CD14-positive monocyte (primary cell): ENCODE measurements at regions not wholly inside any gene's neighbourhood (a gene's known extent, or its start where the extent isn't known, plus 50 kb on each side); places are given as distances from the start of the nearest gene placed in this dataset.
A peak's percentile ranks its signal among the peaks of the same experiment; 100 is the strongest.

Experiments used
- DNase-seq, 3 donors: peaks; one replicate each; pipeline ENCODE4 v3.0.0-alpha.2; 2011 to 2022
- H2AFZ ChIP-seq: 2 replicates; pipeline ENCODE4 v1.6.0; 2012; ENCODE audit warnings: mild to moderate bottlenecking, low read depth, low read length, inconsistent platforms; ENCODE audit not compliant: insufficient read depth, poor library complexity, severe bottlenecking
- H3K27ac ChIP-seq, 2 donors: 1 replicate in 1 of 2; 2 replicates in 1 of 2; pipeline ENCODE4 v1.5.1; 2012 to 2013; ENCODE audit warnings: low read length in 2 of 2, control low read depth in 1 of 2, inconsistent platforms in 1 of 2, low read depth in 1 of 2, mild to moderate bottlenecking in 1 of 2
- H3K27me3 ChIP-seq, 2 donors: one replicate each; pipeline versions ENCODE4 v1.6.0 to v1.6.1; 2011 to 2013; ENCODE audit warnings: low read length in 2 of 2; ENCODE audit not compliant: control insufficient read depth in 2 of 2, insufficient read depth in 2 of 2
- H3K36me3 ChIP-seq, 2 donors: replicated peaks in 1 of 2; 1 replicate in 1 of 2; 2 replicates in 1 of 2; pipeline versions ENCODE4 v1.5.1 to v1.6.1; 2012 to 2013; ENCODE audit warnings: low read length in 2 of 2, control low read depth in 1 of 2, inconsistent platforms in 1 of 2, mild to moderate bottlenecking in 1 of 2; ENCODE audit not compliant: insufficient read depth in 2 of 2, control insufficient read depth in 1 of 2
- H3K4me1 ChIP-seq, 2 donors: 1 replicate in 1 of 2; 2 replicates in 1 of 2; pipeline versions ENCODE4 v1.5.1 to v1.6.1; 2012 to 2013; ENCODE audit warnings: low read length in 2 of 2, control low read depth in 1 of 2, inconsistent platforms in 1 of 2, mild to moderate bottlenecking in 1 of 2, moderate library complexity in 1 of 2; ENCODE audit not compliant: insufficient read depth in 2 of 2, control insufficient read depth in 1 of 2
- H3K4me2 ChIP-seq: replicated peaks from 2 replicates; pipeline ENCODE3; 2012; ENCODE audit warnings: low read length, moderate library complexity, mild to moderate bottlenecking; ENCODE audit not compliant: poor library complexity, severe bottlenecking; ENCODE audit errors: extremely low read depth
- H3K4me3 ChIP-seq, 3 experiments: fragments of 200-600 bp in 1 of 3; sonication (generic) in 1 of 3; replicated peaks in 1 of 3; 1 replicate in 2 of 3; 2 replicates in 1 of 3; pipeline ENCODE4 v1.5.1; 2011 to 2013; ENCODE audit warnings: low read length in 3 of 3, mild to moderate bottlenecking in 3 of 3, control low read depth in 2 of 3, low read depth in 2 of 3, inconsistent platforms in 1 of 3, moderate library complexity in 1 of 3
- H3K79me2 ChIP-seq: 2 replicates; pipeline ENCODE4 v1.6.0; 2012; ENCODE audit warnings: mild to moderate bottlenecking, control low read depth, inconsistent platforms, low read length, moderate library complexity; ENCODE audit not compliant: insufficient read depth
- H3K9ac ChIP-seq: 2 replicates; pipeline ENCODE4 v1.6.0; 2017; ENCODE audit warnings: low read length, mild to moderate bottlenecking; ENCODE audit not compliant: insufficient read depth, poor library complexity, severe bottlenecking
- H3K9me3 ChIP-seq, 2 donors: replicated peaks in 1 of 2; 1 replicate in 1 of 2; 2 replicates in 1 of 2; pipeline versions ENCODE4 v1.5.1 to v1.6.1; 2012 to 2013; ENCODE audit warnings: low read length in 2 of 2, control low read depth in 1 of 2; ENCODE audit not compliant: control insufficient read depth in 1 of 2, insufficient read depth in 1 of 2
- H4K20me1 ChIP-seq: 2 replicates; pipeline ENCODE4 v1.6.0; 2012; ENCODE audit warnings: mild to moderate bottlenecking, low read length, control low read depth, moderate library complexity; ENCODE audit not compliant: insufficient read depth
- H3K27ac Mint-ChIP-seq, 7 donors: one replicate each; pipeline ENCODE4 v1.8.0; 2020; ENCODE audit warnings: mild to moderate bottlenecking in 7 of 7, mixed read lengths in 7 of 7, moderate library complexity in 6 of 7, inconsistent platforms in 2 of 7
- H3K27me3 Mint-ChIP-seq, 3 donors: one replicate each; pipeline ENCODE4 v1.8.0; 2021 to 2022; ENCODE audit warnings: low read depth in 3 of 3, mild to moderate bottlenecking in 3 of 3, mixed read lengths in 3 of 3, moderate library complexity in 3 of 3, inconsistent platforms in 1 of 3
- H3K36me3 Mint-ChIP-seq, 2 donors: one replicate each; pipeline ENCODE4 v1.8.0; 2020; ENCODE audit warnings: mixed read lengths in 2 of 2, inconsistent platforms in 1 of 2, mild to moderate bottlenecking in 1 of 2
- H3K4me1 Mint-ChIP-seq: one replicate; pipeline ENCODE4 v1.8.0; 2020; ENCODE audit warnings: mild to moderate bottlenecking, mixed read lengths
- H3K4me3 Mint-ChIP-seq, 2 donors: one replicate each; pipeline ENCODE4 v1.8.0; 2020; ENCODE audit warnings: mild to moderate bottlenecking in 2 of 2, mixed read lengths in 2 of 2, moderate library complexity in 1 of 2
- H3K9me3 Mint-ChIP-seq, 7 donors: one replicate each; pipeline ENCODE4 v1.8.0; 2020 to 2022; ENCODE audit warnings: mixed read lengths in 7 of 7, mild to moderate bottlenecking in 6 of 7, moderate library complexity in 6 of 7, inconsistent platforms in 2 of 7
- WGBS: methylation state at CpG from one replicate; pipeline ENCODE4 v1.1.5; 2013; ENCODE audit warnings: missing lambda C conversion rate; ENCODE audit not compliant: insufficient coverage; 5-methylcytosine and 5-hydroxymethylcytosine counted together
- intact Hi-C, 2 donors: fragments of 100-400 bp; cut with micrococcal nuclease; formaldehyde crosslinking; loops; one replicate each; pipeline versions ENCODE4 v1.15.0 to v1.15.1; 2023
- TF ChIP-seq, protein P1 (sequence below): fragments of 200-600 bp; IDR thresholded peaks from one replicate; pipeline ENCODE4 v1.8.0; 2022; ENCODE audit warnings: antibody characterized with exemption, mild to moderate bottlenecking

- DNase-seq = no peak
- 96% methylated on average over 4 of the region's 5 CpGs for WGBS
- TF ChIP-seq, protein P1, sequence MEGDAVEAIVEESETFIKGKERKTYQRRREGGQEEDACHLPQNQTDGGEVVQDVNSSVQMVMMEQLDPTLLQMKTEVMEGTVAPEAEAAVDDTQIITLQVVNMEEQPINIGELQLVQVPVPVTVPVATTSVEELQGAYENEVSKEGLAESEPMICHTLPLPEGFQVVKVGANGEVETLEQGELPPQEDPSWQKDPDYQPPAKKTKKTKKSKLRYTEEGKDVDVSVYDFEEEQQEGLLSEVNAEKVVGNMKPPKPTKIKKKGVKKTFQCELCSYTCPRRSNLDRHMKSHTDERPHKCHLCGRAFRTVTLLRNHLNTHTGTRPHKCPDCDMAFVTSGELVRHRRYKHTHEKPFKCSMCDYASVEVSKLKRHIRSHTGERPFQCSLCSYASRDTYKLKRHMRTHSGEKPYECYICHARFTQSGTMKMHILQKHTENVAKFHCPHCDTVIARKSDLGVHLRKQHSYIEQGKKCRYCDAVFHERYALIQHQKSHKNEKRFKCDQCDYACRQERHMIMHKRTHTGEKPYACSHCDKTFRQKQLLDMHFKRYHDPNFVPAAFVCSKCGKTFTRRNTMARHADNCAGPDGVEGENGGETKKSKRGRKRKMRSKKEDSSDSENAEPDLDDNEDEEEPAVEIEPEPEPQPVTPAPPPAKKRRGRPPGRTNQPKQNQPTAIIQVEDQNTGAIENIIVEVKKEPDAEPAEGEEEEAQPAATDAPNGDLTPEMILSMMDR = no peak
- Histone ChIP-seq H4K20me1 (no peaks in the 10 kb centered on the region), H3K4me3 (no peak overlapping the region), H3K79me2 (no peaks in the 10 kb centered on the region), H3K36me3 (no peaks in the 10 kb centered on the region), H3K9ac (no peak overlapping the region), H3K4me2 (no peak overlapping the region), H3K27me3 (no peaks in the 10 kb centered on the region), H2AFZ (no peak overlapping the region), H3K27ac (no peak overlapping the region), H3K9me3 (no peaks in the 10 kb centered on the region), H3K4me1 (no peaks in the 10 kb centered on the region)
- Mint-ChIP-seq H3K36me3 (no peaks in the 10 kb centered on the region), H3K27ac (peak overlapping the region in 1 of 7 donors; percentile 63), H3K9me3 (peaks cover 0 to 7% (median 0%) of the 10 kb centered on the region in 7 donors), H3K27me3 (peaks cover 0 to 13% (median 5%) of the 10 kb centered on the region in 3 donors), H3K4me1 (no peaks in the 10 kb centered on the region), H3K4me3 (no peak overlapping the region)
- intact Hi-C loops = no loop called here
These were observed 216.9 kb upstream of the ECI2 start for GRCh38 chr6:4352322-4352669.

DNA sequence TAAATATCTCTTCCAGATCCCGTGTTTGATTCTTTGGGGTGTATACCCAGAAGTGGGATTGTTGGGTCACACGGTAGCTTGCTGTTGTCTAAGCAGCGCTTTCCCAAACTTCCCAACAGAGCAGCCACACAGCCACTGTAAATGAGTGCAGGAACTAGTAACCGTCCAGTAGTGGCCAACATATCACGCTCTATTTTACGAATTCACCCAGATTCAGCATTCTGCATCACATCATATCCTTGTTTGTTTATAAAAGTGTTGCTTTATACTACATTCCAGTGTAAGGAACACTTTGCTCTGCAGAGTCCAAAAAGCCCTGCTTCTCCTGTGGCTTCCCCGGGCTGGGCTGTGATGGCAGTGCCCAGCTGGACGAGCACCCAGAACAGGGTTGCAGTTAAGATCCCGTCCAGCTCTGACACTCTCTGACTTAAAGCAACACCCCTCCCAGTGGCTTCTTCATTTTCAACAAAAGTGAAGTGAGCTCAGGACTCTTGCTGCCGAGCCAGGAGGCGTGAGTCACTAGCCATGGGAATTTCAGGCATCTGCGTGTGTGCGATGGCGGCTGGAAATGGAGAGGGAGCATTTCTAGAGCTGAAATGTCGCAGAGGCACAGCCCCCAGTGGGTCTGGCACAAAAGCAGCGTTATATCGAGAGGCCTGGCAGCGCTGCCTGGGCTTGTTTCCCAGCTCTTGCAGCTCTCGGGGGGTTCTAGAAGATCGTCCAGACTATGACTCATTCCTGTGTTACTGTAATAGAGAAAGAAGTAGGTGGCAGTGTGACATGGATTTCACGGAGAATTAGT lies 216.3 kb upstream of the ECI2 start:
- Mint-ChIP-seq H3K27ac (no peak overlapping the region), H3K27me3 (peaks cover 0 to 13% (median 5%) of the 10 kb centered on the region in 3 donors), H3K36me3 (no peaks in the 10 kb centered on the region), H3K9me3 (peaks cover 0 to 7% (median 0%) of the 10 kb centered on the region in 7 donors), H3K4me3 (no peak overlapping the region), H3K4me1 (no peaks in the 10 kb centered on the region)
- Histone ChIP-seq H3K9me3 (no peaks in the 10 kb centered on the region), H3K4me1 (no peaks in the 10 kb centered on the region), H3K27ac (no peak overlapping the region), H3K9ac (no peak overlapping the region), H3K79me2 (no peaks in the 10 kb centered on the region), H4K20me1 (no peaks in the 10 kb centered on the region), H3K27me3 (no peaks in the 10 kb centered on the region), H3K4me2 (no peak overlapping the region), H3K4me3 (no peak overlapping the region), H2AFZ (no peak overlapping the region), H3K36me3 (no peaks in the 10 kb centered on the region)
- DNase-seq = no peak
- 95% methylated on average over 15 of the region's 21 CpGs for WGBS
- TF ChIP-seq, protein P1 = no peak
- intact Hi-C loops = no loop called here
